Upper lobe of left lung (tissue), 4 donors: ENCODE measurements at regions not wholly inside any gene's neighbourhood (a gene's known extent, or its start where the extent isn't known, plus 50 kb on each side); places are given as distances from the start of the nearest gene placed in this dataset.

Source experiments
- CTCF ChIP-seq, 6 experiments: fragments of 450-650 bp in 4 of 6; fragments of 200-600 bp in 2 of 6; sonication (generic) in 2 of 6; IDR thresholded peaks; one replicate each; pipeline ENCODE4 v1.5.1; 2016 to 2019; ENCODE audit warnings: antibody characterized with exemption in 6 of 6
- POLR2A ChIP-seq, 4 donors: fragments of 450-650 bp; IDR thresholded peaks; one replicate each; pipeline ENCODE4 v1.5.1; 2016 to 2017; ENCODE audit warnings: antibody characterized with exemption in 4 of 4, mild to moderate bottlenecking in 2 of 4

- no peak for TF ChIP-seq POLR2A (IDR thresholded peaks at IDR 0.05)
- TF ChIP-seq CTCF (IDR thresholded peaks at IDR 0.05): no peak
Measured at GRCh38 chr13:21885714-21886224, 214.9 kb downstream of the FGF9 start.
